HG02981 (cell line): ENCODE measurements at regions not wholly inside any gene's neighbourhood (a gene's known extent, or its start where the extent isn't known, plus 50 kb on each side); places are given as distances from the start of the nearest gene placed in this dataset.

Source experiments
- ATAC-seq: cut with Tn5 transposase; IDR thresholded peaks from one replicate; pipeline ENCODE4 v1.9.1; 2021; ENCODE audit warnings: mild to moderate bottlenecking, moderate library complexity; ENCODE audit not compliant: unreplicated experiment

DNA sequence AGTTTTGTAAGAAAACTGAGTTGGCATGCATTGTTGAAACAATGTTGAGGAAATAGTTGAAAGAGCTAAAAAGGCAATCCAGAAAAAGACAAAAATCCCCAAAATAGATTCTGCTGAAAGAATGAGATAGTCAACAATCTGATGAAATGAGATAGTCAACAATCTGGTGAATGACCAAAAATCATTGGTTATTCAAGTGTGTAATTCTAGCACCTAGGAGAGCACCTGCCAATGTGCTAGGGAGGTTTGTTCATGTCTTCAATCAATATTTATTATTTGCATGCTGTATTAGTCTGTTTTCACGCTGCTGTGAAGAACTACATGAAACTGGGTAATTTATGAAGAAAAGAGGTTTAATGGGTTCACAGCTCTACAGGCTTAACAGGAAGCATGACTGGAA lies 307.1 kb upstream of the HSF2 start:
- ATAC-seq, result no peak

DNA sequence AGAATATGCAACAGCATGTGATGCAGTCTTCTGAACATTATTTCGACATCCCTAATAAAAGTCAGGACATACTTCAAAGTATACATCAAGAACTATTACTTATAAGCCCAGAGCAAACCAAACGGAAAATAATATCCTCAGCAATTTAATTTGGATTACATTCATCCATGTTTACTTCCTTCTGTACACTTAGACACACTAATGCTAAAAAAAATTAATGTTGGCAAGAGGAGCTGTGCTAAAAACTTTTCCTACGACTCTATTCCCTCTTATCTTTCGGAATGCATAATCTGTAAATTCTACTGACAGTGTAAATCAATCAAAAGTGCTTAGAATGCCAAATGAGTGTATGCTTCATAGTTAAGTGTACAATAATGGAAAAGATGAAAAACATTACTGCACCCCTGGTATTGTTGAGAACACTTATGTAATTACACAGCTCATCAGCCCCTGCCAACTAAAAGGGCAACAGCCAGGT lies 301.2 kb upstream of the HSF2 start:
- ATAC-seq, result no peak

DNA sequence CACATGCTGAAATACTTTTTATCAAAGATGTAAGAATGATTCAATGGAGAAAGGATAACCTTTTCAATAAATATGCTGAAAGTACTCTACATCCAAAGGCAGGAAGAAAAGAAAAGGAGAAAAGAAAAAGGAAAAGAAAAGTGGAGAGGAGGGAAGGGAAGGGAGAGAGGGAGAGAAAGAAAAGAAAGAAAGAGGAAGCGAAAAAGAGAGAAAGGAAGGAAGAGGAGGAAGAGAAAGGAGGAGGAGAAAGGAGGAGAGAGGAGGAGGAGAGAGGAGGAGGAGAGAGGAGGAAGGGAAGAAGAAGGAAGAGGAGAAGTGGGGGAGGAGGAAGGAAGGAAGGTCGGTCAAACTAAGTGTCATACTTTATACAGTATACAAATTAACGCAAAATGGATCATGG lies 297.4 kb upstream of the HSF2 start:
- no peak for ATAC-seq

DNA sequence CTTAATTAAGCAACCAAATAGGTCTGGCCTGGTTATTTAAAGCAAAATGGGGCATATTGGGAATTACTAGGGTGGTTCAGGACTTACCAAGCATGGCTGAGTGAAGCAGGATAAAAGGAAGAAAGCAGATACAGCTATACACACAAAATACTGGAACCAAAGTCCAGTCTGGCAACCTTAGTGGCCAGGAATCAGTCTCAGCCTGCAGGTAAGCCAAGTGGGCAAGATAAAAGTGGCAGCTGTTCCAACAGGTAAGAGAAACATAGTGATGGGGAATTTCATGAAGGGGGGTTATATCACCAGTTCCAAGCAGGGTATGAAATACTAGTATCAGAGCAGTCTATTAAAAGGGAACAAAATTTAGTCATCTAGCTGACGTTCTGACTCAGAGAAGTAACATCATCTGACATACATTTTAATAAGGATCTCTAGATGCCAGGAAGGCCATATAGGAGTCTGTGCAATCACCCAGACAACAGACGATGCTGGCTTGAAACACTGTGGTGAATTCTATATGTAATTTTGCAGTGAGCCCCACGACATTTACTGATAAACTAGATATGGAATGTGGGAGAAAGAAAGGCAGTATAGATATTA lies 292.1 kb upstream of the HSF2 start:
- ATAC-seq, result no peak

DNA sequence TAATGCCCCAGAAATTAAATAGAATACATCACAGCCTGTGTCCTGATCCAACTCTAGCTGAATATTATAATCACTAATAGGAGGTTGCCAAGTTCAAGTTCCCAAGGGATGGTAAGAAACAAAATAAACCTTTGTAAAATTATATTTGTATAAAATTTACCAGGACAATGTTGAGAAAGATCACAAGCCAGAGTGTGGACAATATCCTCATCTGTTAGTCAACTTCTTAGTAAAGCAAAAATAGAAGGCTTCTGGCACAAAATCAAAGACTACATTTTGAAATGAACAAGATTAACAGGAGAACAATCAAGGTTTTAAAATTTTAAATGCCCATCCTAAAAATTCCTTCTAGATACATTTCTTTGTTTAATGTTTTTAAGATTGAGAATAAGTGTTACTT lies 290.4 kb upstream of the HSF2 start:
- no peak for ATAC-seq

DNA sequence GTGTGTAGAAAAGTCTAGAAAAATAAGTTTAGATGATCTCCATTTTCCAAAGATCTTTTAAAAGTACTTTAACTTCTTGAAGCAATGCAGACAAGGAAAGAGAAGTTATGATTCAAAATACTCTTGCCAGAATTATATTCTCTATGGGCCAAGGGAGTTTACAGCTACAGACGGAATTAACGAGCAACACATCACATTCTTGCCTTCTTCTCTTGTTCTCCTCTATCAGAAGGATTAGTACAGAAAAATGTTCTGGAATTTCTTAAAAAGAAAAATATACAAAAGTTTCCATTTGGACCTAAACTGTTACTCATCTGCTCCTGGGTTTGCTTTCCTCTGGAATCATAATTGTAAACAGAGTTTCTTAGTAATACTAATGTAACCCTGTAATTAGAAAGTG lies 284.7 kb upstream of the HSF2 start:
- no peak for ATAC-seq

DNA sequence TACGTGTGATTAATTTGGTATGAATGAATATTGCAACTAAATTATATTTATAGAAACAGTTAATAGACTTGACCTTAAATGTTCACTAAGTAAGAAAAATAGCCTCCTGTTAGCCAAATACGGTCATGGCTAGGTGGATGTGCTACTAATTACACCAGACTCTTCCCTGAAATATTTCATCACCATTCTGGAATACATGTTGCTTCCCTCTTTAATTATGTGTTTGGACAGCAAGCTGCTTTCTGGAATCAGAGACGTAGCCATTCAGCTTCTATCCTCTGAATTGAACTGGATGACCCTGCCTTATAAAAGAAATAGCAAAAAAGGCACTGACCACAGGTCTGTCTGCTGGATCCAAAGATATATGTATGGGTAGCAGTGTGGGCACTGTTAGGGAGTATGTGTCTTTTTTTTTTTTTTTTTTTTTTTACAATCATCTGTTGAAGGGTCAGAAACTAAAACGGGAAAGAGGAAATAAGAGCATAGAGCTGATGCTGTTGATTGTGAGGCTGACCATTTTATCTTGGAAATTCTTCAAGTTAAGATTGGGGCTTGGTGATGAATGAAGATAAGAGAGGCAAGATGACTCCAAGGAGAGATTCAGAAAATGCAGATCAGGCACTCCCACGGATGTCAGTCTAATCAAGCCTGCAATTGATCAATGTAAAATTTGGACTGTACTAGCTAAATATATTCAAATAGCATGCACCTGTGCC lies 283.2 kb upstream of the HSF2 start:
- ATAC-seq, result no peak

DNA sequence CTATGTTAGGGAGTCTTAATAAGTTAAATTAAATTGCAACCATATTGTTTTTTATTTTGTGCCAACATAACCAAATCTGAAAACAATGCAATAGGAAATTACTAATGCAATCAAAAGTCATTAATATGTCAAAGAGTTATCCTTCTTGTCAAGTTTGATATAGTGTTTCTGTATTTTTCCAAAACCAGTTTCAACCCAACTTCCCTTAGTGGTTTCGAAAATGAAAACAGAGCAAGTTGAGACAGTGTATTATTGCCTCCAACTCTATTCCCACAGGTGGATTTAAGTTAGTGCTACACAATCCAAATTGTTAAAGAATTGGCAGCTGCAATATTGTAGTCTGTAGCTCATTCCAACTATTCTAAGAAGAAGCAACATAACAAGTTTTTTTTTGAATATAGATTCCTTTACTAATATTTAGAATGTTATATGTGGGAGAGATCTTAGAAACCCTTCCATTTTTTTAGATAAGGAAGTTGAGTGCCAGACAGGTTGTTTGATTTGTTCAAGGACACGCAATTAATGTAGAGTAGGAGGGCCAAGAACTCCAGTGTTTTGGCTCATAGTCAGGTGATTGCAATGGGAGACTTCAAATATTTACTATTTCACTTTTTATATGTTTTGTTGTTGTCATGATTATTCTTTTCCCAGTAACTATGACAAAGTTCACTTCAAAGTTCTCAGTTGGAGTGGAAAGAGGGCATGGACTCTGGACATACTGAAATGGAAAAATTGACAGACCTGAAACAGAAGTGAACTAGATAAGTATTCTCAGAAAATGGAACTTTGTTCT lies 282.4 kb upstream of the HSF2 start:
- no peak for ATAC-seq

DNA sequence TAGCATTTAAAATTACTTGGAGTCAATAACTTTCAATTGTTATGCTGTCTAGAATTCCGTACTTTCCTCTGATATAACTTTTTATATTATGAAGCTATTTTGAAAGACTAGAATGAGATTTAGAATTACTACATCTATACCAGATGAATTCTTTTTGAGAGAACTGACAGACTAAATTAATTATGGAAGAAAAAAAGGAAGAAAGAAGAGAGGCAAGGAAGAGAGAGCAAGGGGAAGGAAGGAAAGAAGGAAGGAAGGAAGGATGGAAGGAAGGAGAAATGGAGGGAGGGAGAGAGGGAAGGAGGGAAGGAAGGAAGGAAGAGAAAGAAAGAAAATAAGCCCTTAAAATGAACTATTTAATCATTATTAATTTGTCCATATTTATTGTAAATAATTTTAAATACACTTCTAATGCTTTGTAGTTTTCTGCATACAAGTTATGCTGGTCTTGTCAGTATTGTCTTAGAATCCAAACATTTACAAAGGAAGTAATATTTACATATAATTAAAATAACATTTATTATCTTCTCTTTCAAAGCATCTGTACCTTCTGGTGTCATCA lies 280.4 kb upstream of the HSF2 start:
- no peak for ATAC-seq

DNA sequence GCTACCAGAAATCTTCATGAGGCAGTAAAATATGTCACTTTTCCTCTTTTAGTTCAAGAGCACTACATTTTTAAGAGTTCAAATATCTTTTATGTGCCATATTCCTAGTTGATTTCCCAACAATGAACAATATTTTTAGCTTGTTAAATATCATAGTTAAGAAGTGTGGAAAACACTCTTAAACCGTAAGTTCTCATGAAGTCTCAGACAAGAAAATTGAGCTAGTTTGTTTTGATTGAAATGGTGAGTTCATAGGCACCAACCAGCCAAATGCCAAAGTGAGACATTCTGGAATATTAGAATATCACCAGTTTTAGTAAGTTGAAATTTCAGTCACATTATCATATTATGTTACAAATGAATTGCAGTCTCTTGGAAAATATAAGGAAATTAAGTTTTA lies 277.2 kb upstream of the HSF2 start:
- no peak for ATAC-seq

DNA sequence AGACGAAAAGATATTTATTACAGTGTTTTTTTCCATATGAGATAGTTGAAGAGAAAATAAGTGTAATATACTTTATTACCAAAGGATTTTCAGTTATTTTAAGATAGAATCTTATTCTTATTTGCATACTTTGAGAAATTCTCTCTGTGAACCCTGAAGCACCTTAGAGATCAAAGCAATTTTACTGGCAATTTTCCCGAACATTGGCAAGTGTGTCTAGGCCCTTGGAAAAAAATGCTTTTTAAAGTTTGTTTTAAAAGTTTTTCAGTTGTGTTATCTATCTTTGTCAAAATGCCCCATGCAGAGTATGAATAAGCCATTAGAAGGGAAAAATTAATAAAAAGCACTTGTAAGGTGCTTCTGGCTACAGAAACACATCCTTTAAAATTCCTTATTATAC lies 276.8 kb upstream of the HSF2 start:
- no peak for ATAC-seq

DNA sequence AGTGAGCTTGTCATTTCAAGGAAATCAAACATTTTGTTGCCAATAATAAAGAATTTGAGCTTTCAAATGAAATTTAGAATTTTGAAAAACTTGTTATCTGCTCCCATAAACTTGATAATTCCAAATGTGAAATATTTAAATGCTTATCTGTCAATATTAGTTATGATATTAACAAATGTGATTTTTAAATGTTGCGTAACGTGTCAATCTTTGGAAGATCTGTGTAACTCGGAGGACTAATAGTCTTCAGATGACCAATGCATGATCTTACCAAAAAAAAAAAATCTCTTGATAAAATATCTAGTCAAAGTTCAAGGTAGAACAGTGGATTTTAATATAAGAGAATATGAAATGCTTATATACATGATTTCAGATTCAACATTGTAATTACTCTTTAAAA lies 274.5 kb upstream of the HSF2 start:
- ATAC-seq, result no peak

DNA sequence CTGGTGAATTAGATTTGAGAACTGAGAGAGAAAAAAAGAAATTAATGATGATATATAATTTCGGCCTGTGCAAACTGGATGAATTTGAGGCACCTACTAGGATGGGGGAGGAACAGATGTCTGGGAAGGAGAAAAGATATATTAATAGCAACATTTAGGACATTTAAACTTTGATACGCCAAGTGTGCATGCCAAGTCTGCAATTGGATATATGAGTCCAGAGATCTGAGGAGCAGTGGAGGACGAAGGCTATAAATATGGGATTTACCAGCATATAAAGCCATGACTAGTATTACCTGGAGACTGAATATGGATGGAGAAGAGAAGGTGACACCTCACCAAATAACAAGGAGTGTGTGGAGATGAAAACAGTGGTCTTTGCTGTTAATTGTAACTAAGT lies 272.6 kb upstream of the HSF2 start:
- no peak for ATAC-seq

DNA sequence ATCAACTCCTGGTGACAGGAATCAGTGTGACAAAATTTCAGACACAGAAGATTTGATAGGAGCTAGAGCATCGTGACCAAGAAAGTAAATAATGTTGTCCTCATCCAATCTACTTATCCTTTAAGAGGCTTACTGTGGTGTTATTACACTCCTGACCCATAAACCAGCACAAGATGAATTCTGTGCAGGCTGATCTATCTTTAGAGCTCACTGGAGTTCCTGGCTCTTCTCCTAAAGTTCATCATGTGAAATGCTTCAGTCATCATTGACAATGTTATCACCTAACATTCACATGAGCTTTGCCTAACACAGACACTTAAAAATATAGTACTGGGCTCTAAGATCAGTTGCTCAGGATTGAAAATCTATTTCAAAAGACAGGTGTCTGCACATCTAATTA lies 271.0 kb upstream of the HSF2 start:
- ATAC-seq, result no peak

DNA sequence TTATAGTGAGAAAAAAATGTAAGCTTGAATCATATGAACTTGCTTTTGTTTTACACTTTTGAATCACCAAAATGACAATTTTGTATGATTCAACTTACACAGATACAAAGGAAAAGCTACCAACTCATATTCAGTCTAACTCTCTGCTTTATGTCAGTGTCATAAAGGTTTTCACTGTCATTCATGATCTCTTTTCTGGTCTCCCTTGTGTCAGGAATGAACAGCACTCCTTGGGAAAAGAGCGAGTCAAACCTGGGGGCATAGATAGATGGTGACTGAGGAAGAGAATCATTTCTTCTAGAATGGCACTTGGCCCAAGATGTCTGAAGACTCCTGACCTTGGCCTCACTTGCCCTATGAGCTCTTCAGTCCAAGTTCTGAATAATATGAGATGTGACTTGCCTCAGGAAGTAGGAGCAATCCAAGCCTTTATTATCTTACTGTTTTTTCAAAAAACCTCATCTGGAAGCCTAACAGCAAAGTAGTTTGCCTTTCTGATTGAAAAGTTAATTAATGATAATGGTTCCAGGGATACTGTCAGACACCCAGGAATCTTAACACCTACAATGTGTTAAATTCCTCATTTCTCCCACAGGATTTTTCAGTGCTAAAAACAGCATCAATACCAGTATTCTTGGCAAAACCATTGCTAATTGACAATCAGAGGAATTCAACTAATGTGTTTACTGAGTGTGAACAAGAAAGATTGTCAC lies 270.0 kb upstream of the HSF2 start:
- no peak for ATAC-seq

DNA sequence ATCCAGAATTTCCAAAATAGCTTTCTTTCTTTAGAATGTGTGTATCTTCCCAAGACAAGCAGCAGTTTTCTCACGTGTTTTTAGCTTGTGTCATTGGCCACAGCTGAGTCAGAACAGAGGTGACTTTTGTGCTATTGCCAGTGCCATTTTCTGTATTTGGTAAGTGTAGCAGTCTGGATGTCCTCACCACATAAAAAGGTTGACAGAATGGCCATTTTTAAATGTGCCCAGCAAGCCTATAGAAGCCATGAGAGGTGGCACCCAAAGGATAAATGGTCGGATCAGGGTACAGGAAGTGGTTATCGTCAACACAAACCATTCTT lies 269.5 kb upstream of the HSF2 start:
- ATAC-seq, result no peak

DNA sequence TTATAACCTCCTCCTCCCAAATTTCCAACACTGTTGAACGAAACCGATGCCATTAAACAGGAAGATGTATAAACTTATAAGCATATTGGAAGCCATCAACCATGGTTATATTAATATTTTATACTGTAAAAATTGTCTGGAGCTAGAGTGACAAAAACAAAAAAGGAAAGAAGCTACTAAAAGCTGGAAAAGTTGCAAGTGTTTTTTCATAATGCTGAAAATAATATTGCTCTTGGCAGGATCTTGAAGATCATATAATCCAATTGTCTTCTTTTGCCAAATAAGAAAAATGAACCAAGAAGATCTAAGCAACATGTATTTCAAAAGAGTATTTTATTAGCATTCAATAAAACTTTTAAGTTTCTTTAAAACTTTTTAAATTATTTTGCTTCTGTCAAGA lies 268.9 kb upstream of the HSF2 start:
- ATAC-seq, result no peak

DNA sequence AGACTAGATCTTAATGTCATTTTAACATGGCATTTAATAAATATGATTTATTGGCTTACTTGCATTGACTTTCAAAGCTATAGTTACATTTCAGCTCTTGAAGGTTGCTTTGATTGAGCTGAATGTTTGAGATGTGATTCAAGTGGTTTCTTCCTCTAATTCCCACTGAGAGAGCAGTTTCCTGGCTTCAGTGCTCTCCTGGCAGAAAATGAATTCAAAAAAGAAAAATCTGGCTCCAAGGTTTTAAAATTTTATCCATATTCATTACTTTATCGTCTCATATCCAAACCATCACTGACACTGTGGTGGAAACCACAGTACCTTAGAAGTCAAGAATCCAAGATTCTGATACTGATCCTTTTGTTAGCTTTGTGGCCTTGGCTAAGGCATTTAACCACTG lies 263.1 kb upstream of the HSF2 start:
- ATAC-seq, result no peak

DNA sequence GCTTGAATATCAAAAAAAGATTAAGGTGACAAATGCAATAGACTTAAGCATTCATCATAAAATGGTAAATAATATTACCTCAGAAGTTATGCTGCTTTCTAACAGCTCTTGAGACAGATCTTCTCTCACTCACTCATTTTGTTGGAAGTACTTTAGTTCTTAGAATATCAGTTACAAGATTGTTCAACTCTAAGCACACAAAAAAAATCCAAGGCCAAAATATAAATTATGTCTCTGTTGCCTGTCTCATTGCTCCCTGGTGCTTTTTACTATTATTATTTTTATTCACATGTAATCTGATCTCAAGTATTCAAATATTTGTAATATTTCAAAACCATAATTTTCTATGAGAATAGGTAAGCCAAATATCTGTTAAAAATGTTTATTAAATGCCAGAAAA lies 259.4 kb upstream of the HSF2 start:
- ATAC-seq, result no peak

DNA sequence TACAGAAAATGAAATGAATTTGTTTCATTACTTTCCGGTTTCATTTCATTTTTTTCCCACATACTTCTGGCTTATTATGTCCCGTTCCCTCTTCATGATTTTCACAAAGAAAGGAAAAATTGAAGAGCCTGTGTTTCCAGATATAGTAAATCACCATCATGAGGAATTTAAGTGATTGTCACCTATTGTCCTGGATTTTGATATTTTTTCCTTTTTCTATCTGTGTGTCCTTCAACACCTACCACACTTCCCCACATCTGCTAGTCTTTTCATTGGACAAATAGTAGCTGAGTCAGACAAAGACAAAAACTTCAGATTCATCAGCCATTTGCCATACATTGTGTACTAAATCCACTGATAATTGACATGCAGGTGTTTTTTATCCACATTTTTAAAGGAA lies 258.2 kb upstream of the HSF2 start:
- ATAC-seq, result no peak

DNA sequence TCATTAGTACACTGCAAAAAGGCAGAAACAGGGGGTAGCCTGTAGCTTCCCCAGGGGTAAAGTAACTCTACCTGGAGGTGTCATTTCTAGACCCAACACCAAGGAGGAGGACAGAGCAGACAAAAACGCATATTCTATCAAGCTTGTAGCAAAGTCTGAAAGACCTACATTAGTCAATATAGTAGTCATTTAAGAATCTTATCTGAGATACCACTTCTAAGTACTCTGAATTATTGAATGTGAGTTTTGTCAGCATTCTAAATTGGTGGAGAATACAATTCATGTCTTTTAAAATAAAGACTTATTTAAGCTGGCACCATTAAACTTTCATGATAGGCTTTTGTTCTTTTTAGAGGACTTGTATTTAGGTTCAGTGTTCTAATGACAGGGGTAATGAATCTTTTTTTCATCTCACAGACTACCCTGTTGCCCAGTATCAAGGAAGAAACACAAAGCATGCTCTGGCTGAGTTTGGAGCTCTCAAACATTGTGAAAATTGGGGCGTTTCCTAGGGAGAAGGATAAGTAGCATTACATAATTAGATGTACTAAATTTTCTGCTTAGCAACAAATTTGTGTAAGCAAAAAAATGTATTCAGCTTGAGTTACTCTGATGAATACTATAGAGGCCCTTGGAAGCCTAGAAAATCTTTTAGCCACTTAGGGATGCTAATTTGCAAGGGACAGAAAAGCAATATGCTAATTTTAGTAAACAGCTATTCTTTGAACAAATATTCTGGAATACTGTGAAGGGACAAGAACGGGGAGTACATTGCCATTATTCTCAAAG lies 255.4 kb upstream of the HSF2 start:
- no peak for ATAC-seq
